Hepatocyte (in vitro differentiated cells): ENCODE measurements at regions not wholly inside any gene's neighbourhood (a gene's known extent, or its start where the extent isn't known, plus 50 kb on each side); places are given as distances from the start of the nearest gene placed in this dataset.

Source experiments
- EZH2 ChIP-seq: fragments of 200-600 bp; sonication (generic); IDR thresholded peaks from 2 replicates; pipeline ENCODE4 v1.6.1; 2016; ENCODE audit warnings: antibody characterized with exemption, mild to moderate bottlenecking, borderline replicate concordance
- EZH2phosphoT487 ChIP-seq: fragments of 200-600 bp; sonication (generic); IDR thresholded peaks from one replicate; pipeline ENCODE4 v1.6.1; 2018; ENCODE audit warnings: antibody characterized with exemption, mild to moderate bottlenecking, low read depth, moderate library complexity; ENCODE audit not compliant: unreplicated experiment, severe bottlenecking

DNA sequence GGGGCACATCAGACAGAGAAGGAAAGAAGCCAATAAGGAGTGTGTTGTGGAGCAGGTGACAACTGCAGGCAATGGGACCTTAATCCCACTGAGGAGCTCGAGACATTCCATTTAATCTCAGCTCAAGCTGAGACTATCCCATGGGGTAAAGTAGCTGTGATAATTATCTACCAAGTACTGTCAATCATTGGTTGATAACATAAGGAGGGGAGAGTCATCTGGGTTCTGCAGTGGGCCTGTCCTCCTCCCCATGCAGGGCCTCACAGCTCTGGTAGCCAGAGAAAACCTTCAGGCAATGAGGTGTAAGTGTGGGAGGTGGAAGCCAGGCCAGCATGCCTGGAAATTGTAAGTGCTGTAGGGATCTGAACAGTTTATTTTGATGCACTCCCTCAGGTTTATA, 375.0 kb upstream of the ARID1B start:
- TF ChIP-seq EZH2: no peak
- no peak for TF ChIP-seq EZH2phosphoT487
